Motor neuron (in vitro differentiated cells): ENCODE measurements at regions not wholly inside any gene's neighbourhood (a gene's known extent, or its start where the extent isn't known, plus 50 kb on each side); places are given as distances from the start of the nearest gene placed in this dataset.
"Not testable (repeated sequence)": the region's sequence is repeated elsewhere in the genome, so short reads cannot be mapped to it uniquely, and the experiment has no call there.

Experiments
- ATAC-seq, 8 experiments: fragments of 200-7000 bp; cut with Tn5 transposase; replicated peaks in 6 of 8; 2 replicates each; pipeline ENCODE4 v1.8.0; 2021; ENCODE audit warnings: mild to moderate bottlenecking in 8 of 8, moderate library complexity in 8 of 8
- H3K27ac ChIP-seq, 2 donors: fragments of 250-450 bp; sonication (Bioruptor Pico); 2 replicates each; pipeline ENCODE4 v1.9.0; 2021; ENCODE audit warnings: antibody characterized with exemption in 2 of 2, mild to moderate bottlenecking in 2 of 2, moderate library complexity in 1 of 2
- H3K4me1 ChIP-seq, 2 donors: fragments of 250-450 bp; sonication (Bioruptor Pico); replicated peaks in 1 of 2; 2 replicates each; pipeline ENCODE4 v1.6.1; 2021; ENCODE audit warnings: antibody characterized with exemption in 2 of 2, mild to moderate bottlenecking in 2 of 2, moderate library complexity in 1 of 2
- H3K4me3 ChIP-seq, 5 donors: fragments of 250-450 bp; sonication (Bioruptor Pico); 2 replicates each; pipeline ENCODE4 v1.9.0; 2021; ENCODE audit warnings: antibody characterized with exemption in 5 of 5, mild to moderate bottlenecking in 5 of 5, moderate library complexity in 4 of 5
- WGBS, 10 experiments: fragments of 450-650 bp; shearing (Covaris generic); methylation state at CpG; one replicate each; pipeline ENCODE4 v1.0.0; 2022; 5-methylcytosine and 5-hydroxymethylcytosine counted together
- in situ Hi-C, 9 experiments: fragments of 400-800 bp; cut with MboI; loops; one replicate each; pipeline ENCODE4 v1.15.0; 2021; ENCODE audit warnings: low sequenced_read_pairs in 9 of 9, low pct_unique_long_range_greater_than_20kb in 2 of 9; ENCODE audit not compliant: unreplicated experiment in 9 of 9

- Histone ChIP-seq H3K27ac (no peak overlapping the region), H3K4me1 (no peaks in the 10 kb centered on the region), H3K4me3 (no peak overlapping the region)
- ATAC-seq, result no peak
- in situ Hi-C loops, result no loop called here
- WGBS, 10 experiments, result 40 to 50% (median 42%) methylated on average over 2 to 3 of the region's 3 CpGs; no CpG with 5 or more reads in 7 of the 10 experiments
Measured at GRCh38 chrX:53883196-53883595, 161.1 kb downstream of the PHF8 start.

DNA sequence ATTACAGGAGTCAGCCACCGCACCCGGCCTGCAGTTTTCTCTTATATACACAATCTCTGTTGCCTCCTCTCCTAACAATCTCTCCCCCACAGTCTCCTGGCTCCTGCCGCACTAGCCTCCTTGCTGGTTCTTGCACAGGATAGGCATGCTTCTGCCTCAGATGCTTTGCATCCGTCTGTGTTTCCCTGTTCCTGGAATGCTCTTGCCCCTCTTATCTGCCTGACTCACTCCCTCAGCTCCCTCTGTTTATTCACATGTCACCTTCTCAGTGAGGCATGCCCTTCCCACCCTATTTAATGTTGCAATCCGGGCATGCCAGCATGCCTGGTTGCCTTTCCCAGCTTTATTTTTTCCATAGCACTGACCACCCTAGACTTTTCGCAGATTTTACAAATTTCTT, 161.9 kb downstream of the PHF8 start:
- peak in 2 of 8 experiments; percentile 69 to 78 for ATAC-seq
- H3K27ac ChIP-seq, result no peak overlapping the region
- 37 to 86% (median 65%) methylated on average over 2 to 4 of the region's 6 CpGs; no CpG with 5 or more reads in 6 of the 10 experiments for WGBS, 10 experiments
- H3K4me1 ChIP-seq, result no peaks in the 10 kb centered on the region
- in situ Hi-C loops, result no loop called here
- no peak overlapping the region for H3K4me3 ChIP-seq

DNA sequence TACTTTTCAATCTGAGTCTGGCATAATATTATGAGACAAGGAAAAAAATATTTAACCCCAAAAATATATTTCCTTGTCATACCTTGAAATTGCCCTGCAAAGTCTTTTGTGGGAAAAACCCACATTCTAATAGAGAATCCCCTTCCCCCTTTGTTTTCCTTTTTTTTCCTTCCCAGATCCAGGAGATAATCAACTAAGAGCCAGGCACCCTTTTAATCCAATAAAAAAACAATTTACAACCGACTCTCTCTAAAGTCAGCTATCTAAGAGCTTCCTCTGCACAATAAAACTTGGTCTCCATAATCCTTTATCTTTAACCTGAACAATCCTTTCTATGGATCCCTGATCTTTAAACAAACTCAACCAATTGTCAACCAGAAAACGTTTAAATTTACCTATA, 163.5 kb downstream of the PHF8 start:
- H3K27ac ChIP-seq, ATAC-seq, H3K4me3 ChIP-seq, H3K4me1 ChIP-seq, in situ Hi-C loops: not testable (repeated sequence)
- whole genome bisulfite sequencing, 10 experiments, result 0 to 100% (median 5%) methylated on average over 1 to 2 of the region's 2 CpGs; no CpG with 5 or more reads in 4 of the 10 experiments

DNA sequence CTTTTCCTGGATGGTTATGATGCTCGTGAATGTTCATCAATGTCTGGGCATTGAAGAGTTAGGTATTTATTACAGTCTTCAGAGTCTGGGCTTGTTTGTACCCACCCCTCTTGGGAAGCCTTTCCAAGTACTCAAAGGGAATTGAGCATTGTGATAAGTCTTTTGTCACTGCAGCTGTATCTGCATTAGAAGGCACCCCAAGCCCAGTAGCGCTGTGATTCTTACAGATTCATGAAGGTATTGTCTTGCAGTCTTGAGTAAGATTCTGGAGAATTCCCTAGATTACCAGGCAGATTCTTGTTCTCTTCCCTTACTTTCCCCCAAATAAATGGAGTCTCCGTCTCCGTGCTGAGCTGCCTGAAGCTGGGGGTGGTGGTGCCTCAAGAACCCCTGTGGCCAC, 173.4 kb upstream of the HUWE1 start:
- in situ Hi-C loops, result no loop called here
- ATAC-seq, result no peak
- WGBS, 10 experiments, result 14 to 90% (median 60%) methylated on average over 1 to 2 of the region's 4 CpGs; no CpG with 5 or more reads in 7 of the 10 experiments
- no peak overlapping the region for H3K27ac ChIP-seq
- no peak overlapping the region for H3K4me3 ChIP-seq
- no peaks in the 10 kb centered on the region for H3K4me1 ChIP-seq

- H3K4me1 ChIP-seq, result no peaks in the 10 kb centered on the region
- 0 to 92% (median 37%) methylated on average over 1 to 6 of the region's 8 CpGs; no CpG with 5 or more reads in 1 of the 10 experiments for WGBS, 10 experiments
- ATAC-seq, result peak in 7 of 8 experiments; percentile 34 to 87 (median 67)
- no peak overlapping the region for H3K4me3 ChIP-seq
- in situ Hi-C loops, result no loop called here
- H3K27ac ChIP-seq, result no peak overlapping the region
Measured at GRCh38 chrX:53831662-53832635, 145.4 kb upstream of the HUWE1 start.

DNA sequence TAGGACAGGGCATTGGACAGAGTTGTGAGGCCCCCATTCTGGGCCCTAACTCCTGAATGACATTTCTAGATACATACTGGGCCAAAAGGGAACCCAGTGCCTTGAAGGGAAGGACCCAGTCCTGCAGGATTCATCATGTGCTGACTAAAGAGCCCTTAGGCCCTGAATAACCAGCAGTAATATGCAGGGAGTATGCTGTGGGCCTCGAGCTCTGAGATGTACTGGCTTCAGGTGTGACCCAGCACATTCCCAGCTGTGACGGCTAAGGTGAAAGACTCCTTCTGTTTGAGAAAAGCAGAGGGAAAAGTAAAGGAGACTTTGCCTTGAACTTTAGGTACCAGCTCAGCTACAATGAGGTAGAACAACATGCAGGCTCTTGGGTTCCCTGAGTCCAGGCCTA, 138.2 kb upstream of the HUWE1 start:
- in situ Hi-C loops, result loop anchor here in 1 of 9 experiments (25.0 kb wide), 1 partner anchor 112 kb away; no protein-coding TSS in a partner anchor

DNA sequence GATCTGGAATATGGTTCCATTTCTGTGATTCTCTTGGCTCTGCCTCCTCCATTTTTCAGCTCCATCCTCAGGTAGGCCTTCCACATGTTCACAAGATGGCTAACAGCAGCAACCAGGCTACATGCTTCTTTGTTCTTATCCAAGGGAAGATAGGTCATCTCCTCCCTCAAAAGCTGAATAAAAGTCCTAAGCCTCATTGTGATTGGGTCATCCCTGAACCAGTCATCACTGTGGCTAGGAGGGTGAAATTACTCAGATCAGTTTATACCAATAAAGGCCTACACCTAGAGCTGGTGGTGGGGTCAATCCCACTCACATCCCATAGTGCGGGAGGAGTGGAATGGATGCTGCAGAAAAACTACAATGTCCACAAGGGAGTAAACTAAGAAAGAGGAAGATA, 131.6 kb upstream of the HUWE1 start:
- not testable (repeated sequence) for ATAC-seq
- WGBS, 10 experiments, result no CpG with 5 or more reads among the region's 1 CpG
- in situ Hi-C loops, result loop anchor here in 1 of 9 experiments (25.0 kb wide), 1 partner anchor 106 kb away; no protein-coding TSS in a partner anchor

More for the DNA sequence above, 138.2 kb upstream of the HUWE1 start:
- H3K4me1 ChIP-seq, result no peaks in the 10 kb centered on the region
- H3K27ac ChIP-seq, result no peak overlapping the region
- WGBS, 10 experiments, result 0 to 80% methylated on average over 1 of the region's 2 CpGs; no CpG with 5 or more reads in 8 of the 10 experiments
- ATAC-seq, result no peak
- no peak overlapping the region for H3K4me3 ChIP-seq

DNA sequence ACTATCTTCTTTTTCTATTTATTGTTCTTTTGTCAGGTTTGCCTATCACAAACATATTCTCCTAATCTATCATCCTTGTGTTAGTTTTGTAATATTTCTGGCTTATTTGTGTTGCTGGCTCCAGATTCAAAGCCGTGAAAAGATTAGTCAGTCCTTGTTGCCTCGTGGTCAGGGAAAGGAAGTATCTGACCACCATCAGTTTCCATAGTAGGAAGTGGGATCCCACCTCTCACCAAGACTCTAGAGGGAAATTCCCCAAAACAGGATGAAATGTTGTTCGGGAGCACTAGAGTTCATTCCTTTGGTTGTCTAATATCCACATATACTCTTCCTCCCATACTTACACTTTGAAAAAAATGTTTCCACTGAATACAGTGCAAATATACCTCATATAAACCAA, 131.0 kb upstream of the HUWE1 start:
- no peak overlapping the region for H3K27ac ChIP-seq
- ATAC-seq, result no peak
- no peaks in the 10 kb centered on the region for H3K4me1 ChIP-seq
- WGBS, 10 experiments, result 10 to 100% (median 20%) methylated on average over 2 to 3 of the region's 3 CpGs; no CpG with 5 or more reads in 6 of the 10 experiments
- in situ Hi-C loops, result loop anchor here in 1 of 9 experiments (25.0 kb wide), 1 partner anchor 105 kb away; no protein-coding TSS in a partner anchor
- no peak overlapping the region for H3K4me3 ChIP-seq

More for the DNA sequence above, 131.6 kb upstream of the HUWE1 start:
- not testable (repeated sequence) for H3K27ac ChIP-seq, H3K4me3 ChIP-seq, H3K4me1 ChIP-seq

- H3K27ac ChIP-seq, result no peak overlapping the region
- H3K4me1 ChIP-seq, result no peaks in the 10 kb centered on the region
- in situ Hi-C loops, result loop anchor here in 1 of 9 experiments (25.0 kb wide), 1 partner anchor 102 kb away; no protein-coding TSS in a partner anchor
- ATAC-seq, result peak in 2 of 8 experiments; percentile 44 to 54
- 79 to 100% methylated on average over 2 to 3 of the region's 15 CpGs; no CpG with 5 or more reads in 8 of the 10 experiments for WGBS, 10 experiments
- H3K4me3 ChIP-seq, result no peak overlapping the region
Measured at GRCh38 chrX:53813670-53814440, 127.3 kb upstream of the HUWE1 start.

GRCh38 chrX:53798281-53798680, 111.8 kb upstream of the HUWE1 start:
- no peaks in the 10 kb centered on the region for H3K4me1 ChIP-seq
- no peak overlapping the region for H3K4me3 ChIP-seq
- WGBS, 10 experiments, result 66 to 100% (median 83%) methylated on average over 1 to 3 of the region's 3 CpGs; no CpG with 5 or more reads in 7 of the 10 experiments
- no peak for ATAC-seq
- H3K27ac ChIP-seq, result no peak overlapping the region
- in situ Hi-C loops, result no loop called here

GRCh38 chrX:53795576-53795975, 109.1 kb upstream of the HUWE1 start:
- no peak overlapping the region for H3K4me3 ChIP-seq
- no peaks in the 10 kb centered on the region for H3K4me1 ChIP-seq
- no peak overlapping the region for H3K27ac ChIP-seq
- 0 to 20% (median 0%) methylated on average over 1 of the region's 2 CpGs; no CpG with 5 or more reads in 7 of the 10 experiments for WGBS, 10 experiments
- no peak for ATAC-seq
- in situ Hi-C loops, result no loop called here

DNA sequence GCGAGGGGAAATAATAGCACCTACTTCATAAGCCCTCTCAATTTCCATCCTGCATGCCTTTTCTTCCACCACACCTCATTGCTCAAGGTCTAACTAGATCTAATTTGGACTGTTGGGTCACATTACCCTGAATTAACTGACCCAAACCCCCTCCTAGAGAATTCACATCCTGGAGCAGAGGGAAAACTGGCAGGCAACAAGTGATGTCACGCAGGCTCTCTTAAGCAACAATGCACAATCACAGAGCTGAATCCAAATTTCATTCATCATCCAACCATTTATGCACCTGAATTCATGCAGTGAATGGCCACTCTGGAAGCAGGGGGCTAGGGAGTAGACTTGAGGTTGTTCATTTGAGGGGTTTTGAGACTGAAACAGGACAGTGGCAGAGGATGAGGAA, 107.7 kb upstream of the HUWE1 start:
- Histone ChIP-seq H3K27ac (no peak overlapping the region), H3K4me3 (no peak overlapping the region), H3K4me1 (no peaks in the 10 kb centered on the region)
- in situ Hi-C loops, result no loop called here
- no peak for ATAC-seq
- 14 to 70% methylated on average over 1 to 2 of the region's 2 CpGs; no CpG with 5 or more reads in 8 of the 10 experiments for WGBS, 10 experiments

GRCh38 chrX:53768865-53769264, 82.3 kb upstream of the HUWE1 start:
- Histone ChIP-seq H3K4me1 (no peaks in the 10 kb centered on the region), H3K4me3 (no peak overlapping the region), H3K27ac (no peak overlapping the region)
- in situ Hi-C loops, result no loop called here
- ATAC-seq, result peak in 3 of 8 experiments; percentile 67 to 80 (median 80)
- 23 to 61% methylated on average over 2 to 3 of the region's 7 CpGs; no CpG with 5 or more reads in 8 of the 10 experiments for WGBS, 10 experiments
